Liver (tissue), 3 donors: ENCODE measurements at regions not wholly inside any gene's neighbourhood (a gene's known extent, or its start where the extent isn't known, plus 50 kb on each side); places are given as distances from the start of the nearest gene placed in this dataset.

Experiments
- NR2F2 ChIP-seq: IDR thresholded peaks from 2 replicates; pipeline ENCODE4 v1.6.1; 2016; ENCODE audit warnings: antibody characterized with exemption
- RAD21 ChIP-seq, 2 donors: IDR thresholded peaks; 2 replicates each; pipeline ENCODE4 v1.6.1; 2016; ENCODE audit warnings: antibody characterized with exemption in 2 of 2, mild to moderate bottlenecking in 2 of 2
- SP1 ChIP-seq: IDR thresholded peaks from 2 replicates; pipeline ENCODE4 v1.6.1; 2018; ENCODE audit warnings: antibody characterized with exemption, mild to moderate bottlenecking
- TF ChIP-seq, protein P1 (sequence below): fragments of 150-350 bp; IDR thresholded peaks from 2 replicates; pipeline ENCODE4 v1.5.1; 2017; ENCODE audit warnings: improper control_type of control experiment, low read depth, low read length; ENCODE audit not compliant: missing input control
- TF ChIP-seq, protein P2 (sequence below): IDR thresholded peaks from 2 replicates; pipeline ENCODE4 v1.6.1; 2016; ENCODE audit warnings: antibody characterized with exemption
- donor health status: healthy.
- donor health status: healthy.

DNA sequence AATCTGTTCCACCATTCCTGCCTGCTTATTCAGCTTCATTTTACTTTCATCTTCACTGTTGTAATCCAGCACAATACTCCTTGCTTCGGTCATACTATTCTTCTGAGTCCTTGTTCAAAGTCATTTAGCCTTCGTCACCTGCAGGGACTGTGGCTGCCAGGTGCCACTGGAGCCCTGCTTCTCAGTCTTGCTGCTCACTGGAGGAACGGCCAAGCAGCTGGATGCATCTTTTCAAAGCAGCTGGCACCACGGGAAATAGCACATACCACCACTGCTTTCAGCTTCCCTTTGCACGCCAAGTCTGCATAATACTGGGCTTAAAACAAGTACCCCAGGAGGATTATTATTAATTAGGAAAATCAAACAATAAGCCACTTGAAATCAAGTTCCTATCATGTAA lies 287.6 kb downstream of the BCHE start:
- TF ChIP-seq SP1 (no peak), RAD21 (IDR thresholded peaks at IDR 0.05) (no peak), NR2F2 (no peak)
- TF ChIP-seq, protein P1, sequence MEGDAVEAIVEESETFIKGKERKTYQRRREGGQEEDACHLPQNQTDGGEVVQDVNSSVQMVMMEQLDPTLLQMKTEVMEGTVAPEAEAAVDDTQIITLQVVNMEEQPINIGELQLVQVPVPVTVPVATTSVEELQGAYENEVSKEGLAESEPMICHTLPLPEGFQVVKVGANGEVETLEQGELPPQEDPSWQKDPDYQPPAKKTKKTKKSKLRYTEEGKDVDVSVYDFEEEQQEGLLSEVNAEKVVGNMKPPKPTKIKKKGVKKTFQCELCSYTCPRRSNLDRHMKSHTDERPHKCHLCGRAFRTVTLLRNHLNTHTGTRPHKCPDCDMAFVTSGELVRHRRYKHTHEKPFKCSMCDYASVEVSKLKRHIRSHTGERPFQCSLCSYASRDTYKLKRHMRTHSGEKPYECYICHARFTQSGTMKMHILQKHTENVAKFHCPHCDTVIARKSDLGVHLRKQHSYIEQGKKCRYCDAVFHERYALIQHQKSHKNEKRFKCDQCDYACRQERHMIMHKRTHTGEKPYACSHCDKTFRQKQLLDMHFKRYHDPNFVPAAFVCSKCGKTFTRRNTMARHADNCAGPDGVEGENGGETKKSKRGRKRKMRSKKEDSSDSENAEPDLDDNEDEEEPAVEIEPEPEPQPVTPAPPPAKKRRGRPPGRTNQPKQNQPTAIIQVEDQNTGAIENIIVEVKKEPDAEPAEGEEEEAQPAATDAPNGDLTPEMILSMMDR, result no peak
- TF ChIP-seq, protein P2, sequence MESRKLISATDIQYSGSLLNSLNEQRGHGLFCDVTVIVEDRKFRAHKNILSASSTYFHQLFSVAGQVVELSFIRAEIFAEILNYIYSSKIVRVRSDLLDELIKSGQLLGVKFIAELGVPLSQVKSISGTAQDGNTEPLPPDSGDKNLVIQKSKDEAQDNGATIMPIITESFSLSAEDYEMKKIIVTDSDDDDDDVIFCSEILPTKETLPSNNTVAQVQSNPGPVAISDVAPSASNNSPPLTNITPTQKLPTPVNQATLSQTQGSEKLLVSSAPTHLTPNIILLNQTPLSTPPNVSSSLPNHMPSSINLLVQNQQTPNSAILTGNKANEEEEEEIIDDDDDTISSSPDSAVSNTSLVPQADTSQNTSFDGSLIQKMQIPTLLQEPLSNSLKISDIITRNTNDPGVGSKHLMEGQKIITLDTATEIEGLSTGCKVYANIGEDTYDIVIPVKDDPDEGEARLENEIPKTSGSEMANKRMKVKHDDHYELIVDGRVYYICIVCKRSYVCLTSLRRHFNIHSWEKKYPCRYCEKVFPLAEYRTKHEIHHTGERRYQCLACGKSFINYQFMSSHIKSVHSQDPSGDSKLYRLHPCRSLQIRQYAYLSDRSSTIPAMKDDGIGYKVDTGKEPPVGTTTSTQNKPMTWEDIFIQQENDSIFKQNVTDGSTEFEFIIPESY, result no peak
